H9 (cell line): ENCODE measurements at regions not wholly inside any gene's neighbourhood (a gene's known extent, or its start where the extent isn't known, plus 50 kb on each side); places are given as distances from the start of the nearest gene placed in this dataset.

Experiments used
- DNase-seq: peaks from one replicate; pipeline ENCODE4 v3.0.0-alpha.2; 2017
- H2AFZ ChIP-seq: one replicate; pipeline ENCODE4 v1.6.1; 2013; ENCODE audit warnings: mild to moderate bottlenecking, low read length, control low read depth, moderate library complexity
- H2AK5ac ChIP-seq: 2 replicates; pipeline ENCODE4 v1.6.1; 2013; ENCODE audit warnings: low read length, control low read depth, mixed read lengths; ENCODE audit not compliant: insufficient read length
- H2BK120ac ChIP-seq: one replicate; pipeline ENCODE4 v1.6.1; 2013; ENCODE audit warnings: low read depth, mild to moderate bottlenecking, low read length, control low read depth, inconsistent platforms; ENCODE audit not compliant: poor library complexity, severe bottlenecking
- H2BK12ac ChIP-seq: 2 replicates; pipeline ENCODE4 v1.6.1; 2013; ENCODE audit warnings: low read length, control low read depth, mixed read lengths, low read depth; ENCODE audit not compliant: insufficient read length
- H2BK15ac ChIP-seq: 2 replicates; pipeline ENCODE4 v1.6.1; 2013; ENCODE audit warnings: low read depth, low read length, control low read depth
- H2BK20ac ChIP-seq: one replicate; pipeline ENCODE4 v1.6.1; 2013; ENCODE audit warnings: low read depth, mild to moderate bottlenecking, low read length, control low read depth, inconsistent platforms; ENCODE audit not compliant: poor library complexity, severe bottlenecking
- H2BK5ac ChIP-seq: 2 replicates; pipeline ENCODE4 v1.6.1; 2013; ENCODE audit warnings: low read length, control low read depth, mixed read lengths; ENCODE audit not compliant: insufficient read length
- H3K14ac ChIP-seq: 2 replicates; pipeline ENCODE4 v1.6.1; 2013; ENCODE audit warnings: low read length, control low read depth; ENCODE audit not compliant: insufficient read depth
- H3K18ac ChIP-seq: 2 replicates; pipeline ENCODE4 v1.6.1; 2013; ENCODE audit warnings: low read depth, mild to moderate bottlenecking, mixed read lengths, low read length, control low read depth; ENCODE audit not compliant: insufficient read length
- H3K23ac ChIP-seq: 2 replicates; pipeline ENCODE4 v1.6.1; 2013; ENCODE audit warnings: low read length, control low read depth, mixed read lengths, low read depth; ENCODE audit not compliant: insufficient read length
- H3K23me2 ChIP-seq: 2 replicates; pipeline ENCODE4 v1.6.1; 2013; ENCODE audit warnings: low read depth, mild to moderate bottlenecking, mixed read lengths, low read length, control low read depth; ENCODE audit not compliant: insufficient read length, poor library complexity, severe bottlenecking
- H3K27ac ChIP-seq: 2 replicates; pipeline ENCODE4 v1.5.1; 2013; ENCODE audit warnings: low read length, control low read depth, mixed read lengths, low read depth; ENCODE audit not compliant: insufficient read length
- H3K27me3 ChIP-seq: 2 replicates; pipeline ENCODE4 v1.6.1; 2013; ENCODE audit warnings: low read length, control low read depth, inconsistent platforms; ENCODE audit not compliant: insufficient read depth
- H3K4ac ChIP-seq: 2 replicates; pipeline ENCODE4 v1.6.1; 2013; ENCODE audit warnings: low read depth, mild to moderate bottlenecking, control low read depth, inconsistent platforms, low read length, moderate library complexity
- H3K4me1 ChIP-seq: 2 replicates; pipeline ENCODE4 v1.6.1; 2013; ENCODE audit warnings: low read length, control low read depth, inconsistent platforms; ENCODE audit not compliant: insufficient read depth
- H3K4me2 ChIP-seq: 2 replicates; pipeline ENCODE4 v1.6.1; 2013; ENCODE audit warnings: low read length, control low read depth, mixed read lengths; ENCODE audit not compliant: insufficient read length, insufficient read depth
- H3K56ac ChIP-seq: 2 replicates; pipeline ENCODE4 v1.6.1; 2013; ENCODE audit warnings: low read depth, mild to moderate bottlenecking, mixed read lengths, low read length, control low read depth; ENCODE audit not compliant: insufficient read length
- H3K79me1 ChIP-seq: 2 replicates; pipeline ENCODE4 v1.6.1; 2013; ENCODE audit warnings: low read depth, mild to moderate bottlenecking, moderate library complexity, low read length, control low read depth, inconsistent platforms; ENCODE audit not compliant: insufficient read depth, poor library complexity, severe bottlenecking
- H3K79me2 ChIP-seq: 2 replicates; pipeline ENCODE4 v1.6.1; 2013; ENCODE audit warnings: low read length, control low read depth, inconsistent platforms; ENCODE audit not compliant: insufficient read depth
- H3K9ac ChIP-seq: 2 replicates; pipeline ENCODE4 v1.6.1; 2013; ENCODE audit warnings: low read length, control low read depth, mixed read lengths; ENCODE audit not compliant: insufficient read length; ENCODE audit errors: extremely low read depth
- H3K9me3 ChIP-seq: one replicate; pipeline ENCODE4 v1.6.1; 2013; ENCODE audit warnings: low read depth, low read length, inconsistent platforms; ENCODE audit not compliant: control insufficient read depth
- H3T11ph ChIP-seq: one replicate; pipeline ENCODE4 v1.6.1; 2013; ENCODE audit warnings: mild to moderate bottlenecking, low read length, control low read depth, inconsistent platforms
- H4K20me1 ChIP-seq: one replicate; pipeline ENCODE4 v1.6.1; 2013; ENCODE audit not compliant: control insufficient read depth, insufficient read length, insufficient read depth
- H4K5ac ChIP-seq: 2 replicates; pipeline ENCODE4 v1.6.1; 2013; ENCODE audit warnings: low read depth, mild to moderate bottlenecking, mixed read lengths, low read length, control low read depth; ENCODE audit not compliant: insufficient read length
- H4K8ac ChIP-seq: replicated peaks from 2 replicates; pipeline ENCODE4 v1.6.1; 2013; ENCODE audit warnings: low read length, control low read depth, mixed read lengths, low read depth; ENCODE audit not compliant: insufficient read length
- H4K91ac ChIP-seq: 2 replicates; pipeline ENCODE4 v1.6.1; 2013; ENCODE audit warnings: low read depth, mild to moderate bottlenecking, moderate library complexity, mixed read lengths, low read length, control low read depth; ENCODE audit not compliant: insufficient read length
- H3K27ac Mint-ChIP-seq, 3 experiments: 2 replicates in 2 of 3; 3 replicates in 1 of 3; pipeline ENCODE4 v1.8.0; 2020 to 2021; ENCODE audit warnings: mixed read lengths in 3 of 3, mild to moderate bottlenecking in 1 of 3, moderate library complexity in 1 of 3
- H3K27me3 Mint-ChIP-seq: 2 replicates; pipeline ENCODE4 v1.8.0; 2021; ENCODE audit warnings: low read depth, mild to moderate bottlenecking, moderate library complexity, mixed read lengths
- H3K36me3 Mint-ChIP-seq, 3 experiments: 2 replicates in 2 of 3; 3 replicates in 1 of 3; pipeline ENCODE4 v1.8.0; 2020 to 2021; ENCODE audit warnings: low read depth in 3 of 3, mixed read lengths in 3 of 3; ENCODE audit not compliant: insufficient read depth in 1 of 3
- H3K4me1 Mint-ChIP-seq, 2 experiments: 2 replicates each; pipeline ENCODE4 v1.8.0; 2020; ENCODE audit warnings: mixed read lengths in 2 of 2
- H3K4me3 Mint-ChIP-seq, 2 experiments: 2 replicates in 1 of 2; 3 replicates in 1 of 2; pipeline ENCODE4 v1.8.0; 2020 to 2021; ENCODE audit warnings: mild to moderate bottlenecking in 2 of 2, mixed read lengths in 2 of 2, moderate library complexity in 1 of 2
- H3K9me3 Mint-ChIP-seq, 2 experiments: 2 replicates in 1 of 2; 3 replicates in 1 of 2; pipeline ENCODE4 v1.8.0; 2020; ENCODE audit warnings: mild to moderate bottlenecking in 2 of 2, mixed read lengths in 2 of 2, moderate library complexity in 1 of 2
- CTCF ChIP-seq: fragments of 200-600 bp; sonication (generic); conservative IDR thresholded peaks from 3 replicates; pipeline ENCODE4 v1.8.0; 2021; ENCODE audit warnings: antibody characterized with exemption, mild to moderate bottlenecking
- WGBS: extraction: QIAGEN DNeasy Blood & Tissue Kit; methylation state at CpG from one replicate; pipeline ENCODE4 v1.1.7; 2013; ENCODE audit warnings: missing lambda C conversion rate, low lambda C conversion rate, mixed read lengths; ENCODE audit not compliant: insufficient read length; ENCODE audit errors: extremely low coverage; 5-methylcytosine and 5-hydroxymethylcytosine counted together

- DNase-seq, result no peak
- H2AK5ac ChIP-seq, result no peak overlapping the region
- no peaks in the 10 kb centered on the region for H3K4me1 ChIP-seq
- Mint-ChIP-seq H3K27ac (no peak overlapping the region), H3K27me3 (no peaks in the 10 kb centered on the region), H3K9me3 (peaks cover 0 to 13% of the 10 kb centered on the region in 2 experiments; a peak in 4 of 5 replicates), H3K4me1 (no peaks in the 10 kb centered on the region), H3K4me3 (no peak overlapping the region), H3K36me3 (no peaks in the 10 kb centered on the region)
- peaks cover 2% of the 10 kb centered on the region for H3K23me2 ChIP-seq
- no peaks in the 10 kb centered on the region for H4K20me1 ChIP-seq
- no peak overlapping the region for H2AFZ ChIP-seq
- H3K4ac ChIP-seq, result no peak overlapping the region
- no peak overlapping the region for H2BK120ac ChIP-seq
- H2BK5ac ChIP-seq, result no peak overlapping the region
- H2BK12ac ChIP-seq, result no peak overlapping the region
- H4K5ac ChIP-seq, result no peak overlapping the region
- TF ChIP-seq CTCF, result no peak
- no peaks in the 10 kb centered on the region for H3K79me1 ChIP-seq
- no peaks in the 10 kb centered on the region for H3K27me3 ChIP-seq
- no peak overlapping the region for H3K14ac ChIP-seq
- H4K91ac ChIP-seq, result no peak overlapping the region
- no peak overlapping the region for H3K27ac ChIP-seq
- no peak overlapping the region for H4K8ac ChIP-seq
- H3K56ac ChIP-seq, result no peak overlapping the region
- H3T11ph ChIP-seq, result no peak overlapping the region
- no peak overlapping the region for H3K4me2 ChIP-seq
- H2BK20ac ChIP-seq, result no peak overlapping the region
- H3K9ac ChIP-seq, result no peak overlapping the region
- no peaks in the 10 kb centered on the region for H3K79me2 ChIP-seq
- WGBS, result no CpG with 5 or more reads among the region's 3 CpGs
- H3K9me3 ChIP-seq, result no peaks in the 10 kb centered on the region
- H3K18ac ChIP-seq, result no peak overlapping the region
- H2BK15ac ChIP-seq, result no peak overlapping the region
- H3K23ac ChIP-seq, result no peak overlapping the region
Observed at GRCh38 chr20:46823753-46824152, 70.9 kb upstream of the EYA2 start.
